HFFc6 (cell line): ENCODE measurements at regions not wholly inside any gene's neighbourhood (a gene's known extent, or its start where the extent isn't known, plus 50 kb on each side); places are given as distances from the start of the nearest gene placed in this dataset.

ENCODE experiments used
- DNase-seq: peaks from one replicate; pipeline ENCODE4 v3.0.0-alpha.2; 2018
- H3K27ac Mint-ChIP-seq: 2 replicates; pipeline ENCODE4 v1.8.0; 2020; ENCODE audit warnings: mild to moderate bottlenecking, mixed read lengths
- H3K27me3 Mint-ChIP-seq: 2 replicates; pipeline ENCODE4 v1.8.0; 2021; ENCODE audit warnings: mild to moderate bottlenecking, moderate library complexity, mixed read lengths; ENCODE audit not compliant: insufficient read depth
- H3K36me3 Mint-ChIP-seq: 2 replicates; pipeline ENCODE4 v1.8.0; 2021; ENCODE audit warnings: low read depth, mixed read lengths
- H3K4me1 Mint-ChIP-seq: 2 replicates; pipeline ENCODE4 v1.8.0; 2020; ENCODE audit warnings: low read depth, mixed read lengths
- H3K4me3 Mint-ChIP-seq: 2 replicates; pipeline ENCODE4 v1.8.0; 2020; ENCODE audit warnings: mild to moderate bottlenecking, moderate library complexity, mixed read lengths
- H3K9me3 Mint-ChIP-seq: 2 replicates; pipeline ENCODE4 v1.8.0; 2020; ENCODE audit warnings: mild to moderate bottlenecking, mixed read lengths
- CTCF ChIP-seq: fragments of 200-600 bp; sonication (generic); IDR thresholded peaks from 2 replicates; pipeline ENCODE4 v1.5.0; 2021; ENCODE audit warnings: antibody characterized with exemption, mild to moderate bottlenecking

- Mint-ChIP-seq H3K36me3 (no peaks in the 10 kb centered on the region), H3K4me3 (no peak overlapping the region), H3K27ac (no peak overlapping the region), H3K27me3 (peaks cover 8% of the 10 kb centered on the region; the same call in 1 of the 2 replicates), H3K9me3 (no peaks in the 10 kb centered on the region), H3K4me1 (no peaks in the 10 kb centered on the region)
- TF ChIP-seq CTCF, result no peak
- no peak for DNase-seq
Measured at GRCh38 chr9:515665-516064, 301.0 kb downstream of the DOCK8 start.

GRCh38 chr9:517993-518392 is 303.3 kb downstream of the DOCK8 start:
- Mint-ChIP-seq H3K4me1 (no peaks in the 10 kb centered on the region), H3K27me3 (peaks cover 6% of the 10 kb centered on the region), H3K4me3 (no peak overlapping the region), H3K9me3 (no peaks in the 10 kb centered on the region), H3K36me3 (no peaks in the 10 kb centered on the region), H3K27ac (no peak overlapping the region)
- TF ChIP-seq CTCF, result no peak
- DNase-seq, result no peak

GRCh38 chr9:518540-518939 is 303.9 kb downstream of the DOCK8 start:
- Mint-ChIP-seq H3K36me3 (no peaks in the 10 kb centered on the region), H3K27ac (no peak overlapping the region), H3K9me3 (no peaks in the 10 kb centered on the region), H3K4me1 (no peaks in the 10 kb centered on the region), H3K27me3 (peaks cover 9% of the 10 kb centered on the region), H3K4me3 (no peak overlapping the region)
- no peak for TF ChIP-seq CTCF
- no peak for DNase-seq

- Mint-ChIP-seq H3K36me3 (no peaks in the 10 kb centered on the region), H3K9me3 (no peaks in the 10 kb centered on the region), H3K4me1 (no peaks in the 10 kb centered on the region), H3K27me3 (peaks cover 9% of the 10 kb centered on the region), H3K27ac (no peak overlapping the region), H3K4me3 (no peak overlapping the region)
- no peak for DNase-seq
- TF ChIP-seq CTCF, result no peak
Measured at GRCh38 chr9:519579-519978, 304.9 kb downstream of the DOCK8 start.

GRCh38 chr9:520302-520701 is 305.6 kb downstream of the DOCK8 start:
- Mint-ChIP-seq H3K4me3 (no peak overlapping the region), H3K4me1 (no peaks in the 10 kb centered on the region), H3K36me3 (no peaks in the 10 kb centered on the region), H3K27ac (no peak overlapping the region), H3K9me3 (no peaks in the 10 kb centered on the region), H3K27me3 (peaks cover 9% of the 10 kb centered on the region)
- no peak for TF ChIP-seq CTCF
- DNase-seq, result no peak

- Mint-ChIP-seq H3K9me3 (no peaks in the 10 kb centered on the region), H3K36me3 (no peaks in the 10 kb centered on the region), H3K27me3 (peaks cover 10% of the 10 kb centered on the region), H3K27ac (no peak overlapping the region), H3K4me3 (no peak overlapping the region), H3K4me1 (no peaks in the 10 kb centered on the region)
- no peak for TF ChIP-seq CTCF
- DNase-seq, result no peak
Measured at GRCh38 chr9:522190-522589, 307.5 kb downstream of the DOCK8 start.
